ELR (cell line): ENCODE measurements at regions not wholly inside any gene's neighbourhood (a gene's known extent, or its start where the extent isn't known, plus 50 kb on each side); places are given as distances from the start of the nearest gene placed in this dataset.
A peak's percentile ranks its signal among the peaks of the same experiment; 100 is the strongest.
"Not testable (repeated sequence)": the region's sequence is repeated elsewhere in the genome, so short reads cannot be mapped to it uniquely, and the experiment has no call there.

Experiments used
- DNase-seq: peaks from one replicate; pipeline ENCODE4 v3.0.0-alpha.2; 2015; ENCODE audit warnings: low read depth

- peak; percentile 89 for DNase-seq
Observed at GRCh38 chr1:121573881-121574504, 389.2 kb downstream of the SRGAP2C start.

GRCh38 chr1:121574505-121574899 is 389.7 kb downstream of the SRGAP2C start:
- not testable (repeated sequence) for DNase-seq

- DNase-seq: not testable (repeated sequence)
Observed at GRCh38 chr1:121582898-121583297, 398.1 kb downstream of the SRGAP2C start.

- peak; percentile 39 for DNase-seq
Observed at GRCh38 chr1:121586369-121587229, 401.8 kb downstream of the SRGAP2C start.

GRCh38 chr1:121587230-121587569 is 402.4 kb downstream of the SRGAP2C start:
- DNase-seq: no peak

GRCh38 chr1:121587777-121588176 is 403.0 kb downstream of the SRGAP2C start:
- peak; percentile 82 for DNase-seq

GRCh38 chr1:121594096-121594495 is 409.3 kb downstream of the SRGAP2C start:
- no peak for DNase-seq

GRCh38 chr1:121595089-121595488 is 410.3 kb downstream of the SRGAP2C start:
- DNase-seq: no peak

GRCh38 chr1:121604843-121605444 is 420.2 kb downstream of the SRGAP2C start:
- DNase-seq: not testable (repeated sequence)

GRCh38 chr1:121607499-121607898 is 422.7 kb downstream of the SRGAP2C start:
- not testable (repeated sequence) for DNase-seq
